ENCODE measurements at regions not wholly inside any gene's neighbourhood (a gene's known extent, or its start where the extent isn't known, plus 50 kb on each side); places are given as distances from the start of the nearest gene placed in this dataset.

DNA sequence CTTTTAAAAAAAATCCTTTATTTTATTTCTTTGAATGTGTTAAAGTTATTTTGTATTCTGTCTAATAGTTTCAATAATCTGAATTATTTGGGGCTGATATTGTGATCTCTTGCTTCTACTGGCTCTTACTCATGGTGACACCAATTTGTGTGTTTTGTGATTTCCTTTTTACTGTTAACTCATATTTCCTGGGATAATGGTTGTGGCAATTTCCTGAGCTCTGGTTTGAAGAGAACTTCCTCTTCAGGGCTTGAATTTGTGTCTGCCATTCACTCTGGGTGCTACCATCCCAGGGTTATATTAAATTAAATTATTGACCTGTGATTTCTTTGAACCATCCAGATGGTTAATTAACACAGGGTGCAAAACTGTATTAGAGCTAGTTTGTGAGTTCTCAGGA is 60.4 kb upstream of the RNF7 start:
- TF ChIP-seq, protein P1, sequence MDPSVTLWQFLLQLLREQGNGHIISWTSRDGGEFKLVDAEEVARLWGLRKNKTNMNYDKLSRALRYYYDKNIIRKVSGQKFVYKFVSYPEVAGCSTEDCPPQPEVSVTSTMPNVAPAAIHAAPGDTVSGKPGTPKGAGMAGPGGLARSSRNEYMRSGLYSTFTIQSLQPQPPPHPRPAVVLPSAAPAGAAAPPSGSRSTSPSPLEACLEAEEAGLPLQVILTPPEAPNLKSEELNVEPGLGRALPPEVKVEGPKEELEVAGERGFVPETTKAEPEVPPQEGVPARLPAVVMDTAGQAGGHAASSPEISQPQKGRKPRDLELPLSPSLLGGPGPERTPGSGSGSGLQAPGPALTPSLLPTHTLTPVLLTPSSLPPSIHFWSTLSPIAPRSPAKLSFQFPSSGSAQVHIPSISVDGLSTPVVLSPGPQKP (IDR thresholded peaks at IDR 0.05; ENCODE audit: borderline replicate concordance, low read depth, low read length) = no peak
- no peak for TF ChIP-seq POLR2A (IDR thresholded peaks at IDR 0.05; ENCODE audit: low read depth, low read length)
- TF ChIP-seq, protein P2, sequence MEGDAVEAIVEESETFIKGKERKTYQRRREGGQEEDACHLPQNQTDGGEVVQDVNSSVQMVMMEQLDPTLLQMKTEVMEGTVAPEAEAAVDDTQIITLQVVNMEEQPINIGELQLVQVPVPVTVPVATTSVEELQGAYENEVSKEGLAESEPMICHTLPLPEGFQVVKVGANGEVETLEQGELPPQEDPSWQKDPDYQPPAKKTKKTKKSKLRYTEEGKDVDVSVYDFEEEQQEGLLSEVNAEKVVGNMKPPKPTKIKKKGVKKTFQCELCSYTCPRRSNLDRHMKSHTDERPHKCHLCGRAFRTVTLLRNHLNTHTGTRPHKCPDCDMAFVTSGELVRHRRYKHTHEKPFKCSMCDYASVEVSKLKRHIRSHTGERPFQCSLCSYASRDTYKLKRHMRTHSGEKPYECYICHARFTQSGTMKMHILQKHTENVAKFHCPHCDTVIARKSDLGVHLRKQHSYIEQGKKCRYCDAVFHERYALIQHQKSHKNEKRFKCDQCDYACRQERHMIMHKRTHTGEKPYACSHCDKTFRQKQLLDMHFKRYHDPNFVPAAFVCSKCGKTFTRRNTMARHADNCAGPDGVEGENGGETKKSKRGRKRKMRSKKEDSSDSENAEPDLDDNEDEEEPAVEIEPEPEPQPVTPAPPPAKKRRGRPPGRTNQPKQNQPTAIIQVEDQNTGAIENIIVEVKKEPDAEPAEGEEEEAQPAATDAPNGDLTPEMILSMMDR (conservative IDR thresholded peaks at IDR 0.05; ENCODE audit: low read depth, low read length) = no peak

All from IMR-90 (cell line).